ENCODE measurements at regions not wholly inside any gene's neighbourhood (a gene's known extent, or its start where the extent isn't known, plus 50 kb on each side); places are given as distances from the start of the nearest gene placed in this dataset.

DNA sequence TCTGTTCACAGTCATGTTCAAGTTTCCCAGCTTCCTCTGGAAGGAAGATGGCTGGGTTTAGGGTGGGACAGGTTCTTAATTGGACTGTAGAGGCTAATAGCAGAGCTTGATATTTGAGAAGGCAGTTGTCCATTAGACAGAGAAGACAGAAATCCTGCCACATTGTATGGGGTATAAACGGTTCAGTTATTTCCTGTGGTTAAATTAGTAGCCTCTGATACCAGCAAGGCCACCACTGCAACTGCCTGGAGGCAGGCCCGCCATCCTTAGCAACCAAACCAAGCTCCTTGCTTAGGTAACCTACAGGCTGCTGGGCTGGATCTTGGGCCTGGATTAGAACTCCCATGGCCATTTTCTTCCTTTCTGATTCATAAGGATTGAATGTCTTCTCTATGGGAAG, 1367.0 kb downstream of the PCDH7 start:
- H3K27me3 Mint-ChIP-seq = no peaks in the 10 kb centered on the region
- ChIA-PET CTCF (no interaction called here), POLR2A (no interaction called here)
- H3K9me3 Mint-ChIP-seq = no peaks in the 10 kb centered on the region
- H3K36me3 Mint-ChIP-seq (ENCODE audit: low read depth) = no peaks in the 10 kb centered on the region
- DNase-seq (no peak), ATAC-seq (ENCODE audit: low read depth) (no peak)
- H3K4me1 Mint-ChIP-seq = no peaks in the 10 kb centered on the region
- no peak overlapping the region for H3K4me3 Mint-ChIP-seq
- intact Hi-C loops (cut with micrococcal nuclease) = no loop called here
- H3K27ac Mint-ChIP-seq = no peak overlapping the region
- TF ChIP-seq, protein P1, sequence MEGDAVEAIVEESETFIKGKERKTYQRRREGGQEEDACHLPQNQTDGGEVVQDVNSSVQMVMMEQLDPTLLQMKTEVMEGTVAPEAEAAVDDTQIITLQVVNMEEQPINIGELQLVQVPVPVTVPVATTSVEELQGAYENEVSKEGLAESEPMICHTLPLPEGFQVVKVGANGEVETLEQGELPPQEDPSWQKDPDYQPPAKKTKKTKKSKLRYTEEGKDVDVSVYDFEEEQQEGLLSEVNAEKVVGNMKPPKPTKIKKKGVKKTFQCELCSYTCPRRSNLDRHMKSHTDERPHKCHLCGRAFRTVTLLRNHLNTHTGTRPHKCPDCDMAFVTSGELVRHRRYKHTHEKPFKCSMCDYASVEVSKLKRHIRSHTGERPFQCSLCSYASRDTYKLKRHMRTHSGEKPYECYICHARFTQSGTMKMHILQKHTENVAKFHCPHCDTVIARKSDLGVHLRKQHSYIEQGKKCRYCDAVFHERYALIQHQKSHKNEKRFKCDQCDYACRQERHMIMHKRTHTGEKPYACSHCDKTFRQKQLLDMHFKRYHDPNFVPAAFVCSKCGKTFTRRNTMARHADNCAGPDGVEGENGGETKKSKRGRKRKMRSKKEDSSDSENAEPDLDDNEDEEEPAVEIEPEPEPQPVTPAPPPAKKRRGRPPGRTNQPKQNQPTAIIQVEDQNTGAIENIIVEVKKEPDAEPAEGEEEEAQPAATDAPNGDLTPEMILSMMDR (IDR thresholded peaks at IDR 0.05) = no peak

DNA sequence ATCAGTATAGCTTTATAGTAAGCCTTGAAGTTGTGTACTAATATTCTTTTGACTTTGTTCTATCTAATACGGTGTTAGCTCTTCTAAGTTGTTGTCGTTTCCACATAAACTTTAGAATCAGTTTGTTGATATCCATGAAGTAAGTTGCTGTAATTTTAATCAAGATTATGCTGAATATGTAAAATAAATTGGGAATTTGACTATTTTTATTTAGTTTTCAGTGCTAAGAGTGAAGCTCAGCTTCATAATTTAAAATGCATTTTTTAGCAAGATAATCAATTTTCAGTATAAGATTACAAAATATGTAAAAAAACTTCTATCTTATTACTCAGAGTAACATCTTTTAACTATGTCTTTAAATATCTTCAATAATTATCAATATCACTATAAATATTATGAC, 1374.8 kb downstream of the PCDH7 start:
- Mint-ChIP-seq H3K4me1 (no peaks in the 10 kb centered on the region), H3K27ac (no peak overlapping the region), H3K36me3 (ENCODE audit: low read depth) (no peaks in the 10 kb centered on the region), H3K27me3 (no peaks in the 10 kb centered on the region), H3K9me3 (peaks cover 4% of the 10 kb centered on the region), H3K4me3 (no peak overlapping the region)
- DNase-seq (no peak), ATAC-seq (ENCODE audit: low read depth) (no peak)
- CTCF ChIA-PET = no interaction called here
- intact Hi-C loops (cut with micrococcal nuclease) = no loop called here
- TF ChIP-seq, protein P1 (IDR thresholded peaks at IDR 0.05) = no peak
- POLR2A ChIA-PET = no interaction called here

DNA sequence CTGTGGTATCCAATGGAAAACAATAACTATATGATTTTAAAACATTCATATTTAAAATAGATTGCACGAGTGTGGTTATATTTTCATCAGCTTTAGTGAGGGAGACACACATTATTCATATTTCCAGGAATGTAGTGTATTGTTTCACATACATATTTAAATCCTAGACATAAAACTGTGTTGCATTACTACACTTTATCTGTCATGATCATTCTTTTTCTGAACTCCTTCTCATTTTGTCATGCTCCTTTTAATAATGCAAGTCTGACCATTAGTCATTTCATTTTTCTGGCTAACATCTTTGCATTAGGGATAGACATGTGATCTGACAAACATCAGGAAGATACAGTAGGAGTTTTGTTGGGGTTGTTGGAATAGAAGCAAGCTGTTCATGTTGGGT, 1382.7 kb downstream of the PCDH7 start:
- Mint-ChIP-seq H3K36me3 (ENCODE audit: low read depth) (no peaks in the 10 kb centered on the region), H3K9me3 (peaks cover 3% of the 10 kb centered on the region), H3K27ac (no peak overlapping the region), H3K4me1 (no peaks in the 10 kb centered on the region), H3K4me3 (no peak overlapping the region), H3K27me3 (no peaks in the 10 kb centered on the region)
- intact Hi-C loops (cut with micrococcal nuclease) = no loop called here
- TF ChIP-seq, protein P1 (IDR thresholded peaks at IDR 0.05) = no peak
- CTCF ChIA-PET = no interaction called here
- DNase-seq = no peak
- POLR2A ChIA-PET = no interaction called here
- ATAC-seq (ENCODE audit: low read depth) = no peak

DNA sequence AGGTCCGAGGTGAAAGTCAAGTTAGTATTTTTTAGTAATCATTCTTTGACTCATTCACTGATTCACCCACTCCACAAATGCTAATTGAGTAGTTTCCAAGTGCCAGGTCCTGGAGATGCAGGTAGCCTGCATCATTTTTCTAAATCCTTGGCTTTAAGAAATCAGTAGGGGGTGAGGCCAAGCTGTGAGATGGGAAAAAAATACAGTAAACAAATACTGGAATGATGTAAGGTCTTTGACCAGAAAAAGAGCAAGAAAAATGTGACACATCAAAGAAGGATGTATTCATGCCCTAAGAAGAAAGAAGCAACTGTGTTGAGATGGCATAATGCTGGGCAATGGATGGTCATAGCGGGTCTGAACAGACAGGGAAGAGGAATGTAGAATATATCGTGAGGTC, 1386.6 kb downstream of the PCDH7 start:
- DNase-seq = no peak
- H3K27ac Mint-ChIP-seq = no peak overlapping the region
- intact Hi-C loops (cut with micrococcal nuclease) = no loop called here
- H3K9me3 Mint-ChIP-seq = peaks cover 5% of the 10 kb centered on the region
- H3K4me3 Mint-ChIP-seq = no peak overlapping the region
- H3K4me1 Mint-ChIP-seq = no peaks in the 10 kb centered on the region
- no peak for ATAC-seq (ENCODE audit: low read depth)
- H3K36me3 Mint-ChIP-seq (ENCODE audit: low read depth) = no peaks in the 10 kb centered on the region
- TF ChIP-seq, protein P1 (IDR thresholded peaks at IDR 0.05) = no peak
- POLR2A ChIA-PET = no interaction called here
- CTCF ChIA-PET = no interaction called here
- no peaks in the 10 kb centered on the region for H3K27me3 Mint-ChIP-seq

DNA sequence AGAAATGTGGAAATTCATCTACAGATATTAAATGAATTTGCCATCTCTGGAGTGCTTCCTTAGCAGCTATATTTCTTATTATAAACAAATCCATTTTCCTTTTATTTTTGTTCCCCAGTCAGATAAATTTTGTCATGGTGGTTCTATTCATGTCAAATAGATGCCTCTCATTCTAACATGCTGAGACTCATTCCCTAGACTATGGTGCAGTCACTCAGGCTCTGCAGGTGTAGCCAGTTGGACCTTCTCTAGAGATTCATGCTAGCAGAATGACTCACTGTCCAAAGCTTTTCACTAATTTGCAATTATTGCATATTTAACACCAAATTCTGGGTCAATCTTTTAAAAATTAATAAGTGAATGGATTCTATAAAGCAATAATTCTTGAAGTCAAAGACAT, 1392.7 kb downstream of the PCDH7 start:
- TF ChIP-seq, protein P1 (IDR thresholded peaks at IDR 0.05) = no peak
- Mint-ChIP-seq H3K27ac (no peak overlapping the region), H3K36me3 (ENCODE audit: low read depth) (no peaks in the 10 kb centered on the region), H3K4me3 (no peak overlapping the region), H3K27me3 (no peaks in the 10 kb centered on the region), H3K9me3 (peaks cover 2% of the 10 kb centered on the region), H3K4me1 (no peaks in the 10 kb centered on the region)
- intact Hi-C loops (cut with micrococcal nuclease) = no loop called here
- ChIA-PET CTCF (no interaction called here), POLR2A (no interaction called here)
- DNase-seq = no peak
- ATAC-seq (ENCODE audit: low read depth) = no peak

All from activated B cell treated with CpG ODN at 0.5 μM for 24 hours (primary cell).